Kidney (tissue), 13 donors: ENCODE measurements at regions not wholly inside any gene's neighbourhood (a gene's known extent, or its start where the extent isn't known, plus 50 kb on each side); places are given as distances from the start of the nearest gene placed in this dataset.

ENCODE experiments used
- DNase-seq, 5 donors: peaks; one replicate each; pipeline ENCODE4 v3.0.0-alpha.2; 2013 to 2020
- FAIRE-seq: peaks from 2 replicates; lab custom pipeline; 2012; peaks lifted over from hg19 to GRCh38; lab: Jason Lieb, UNC
- H3K27ac ChIP-seq, 2 donors: one replicate each; pipeline ENCODE4 v1.7.0; 2013; ENCODE audit warnings: low read depth in 2 of 2, low read length in 2 of 2, inconsistent platforms in 1 of 2
- H3K27me3 ChIP-seq: one replicate; pipeline ENCODE4 v1.7.1; 2013; ENCODE audit warnings: low read length, inconsistent platforms; ENCODE audit not compliant: control insufficient read depth, insufficient read depth
- H3K36me3 ChIP-seq, 3 donors: one replicate each; pipeline versions ENCODE4 v1.7.0 to v1.7.1; 2013; ENCODE audit warnings: low read length in 3 of 3, control low read depth in 1 of 3, inconsistent platforms in 1 of 3; ENCODE audit not compliant: insufficient read depth in 3 of 3, control insufficient read depth in 2 of 3
- H3K4me1 ChIP-seq, 3 donors: one replicate each; pipeline versions ENCODE4 v1.7.0 to v1.7.1; 2013; ENCODE audit warnings: low read length in 3 of 3, inconsistent platforms in 1 of 3, low read depth in 1 of 3; ENCODE audit not compliant: control insufficient read depth in 2 of 3, insufficient read depth in 2 of 3
- H3K4me3 ChIP-seq, 3 donors: one replicate each; pipeline versions ENCODE4 v1.7.0 to v1.8.1; 2013; ENCODE audit warnings: low read length in 3 of 3, control low read depth in 1 of 3, inconsistent platforms in 1 of 3
- H3K9ac ChIP-seq, 3 donors: one replicate each; pipeline versions ENCODE4 v1.7.0 to v1.7.1; 2013; ENCODE audit warnings: low read length in 3 of 3, control low read depth in 1 of 3, inconsistent platforms in 1 of 3
- H3K9me3 ChIP-seq, 3 donors: one replicate each; pipeline versions ENCODE4 v1.7.0 to v1.7.1; 2013; ENCODE audit warnings: low read length in 3 of 3, control low read depth in 1 of 3, inconsistent platforms in 1 of 3; ENCODE audit not compliant: control insufficient read depth in 2 of 3, insufficient read depth in 1 of 3
- intact Hi-C: fragments of 100-400 bp; cut with DNase I; formaldehyde crosslinking; loops from one replicate; pipeline ENCODE4 v1.11.1; 2022
- TF ChIP-seq, protein P1 (sequence below): IDR thresholded peaks from 3 replicates; pipeline ENCODE4 v1.5.1; 2012; ENCODE audit warnings: mild to moderate bottlenecking, moderate library complexity, borderline replicate concordance; ENCODE audit not compliant: insufficient read depth; ENCODE audit errors: extremely low read depth
- donor health status: control.
- donor health status: control.
- donor health status: control.
- donor health status: control.
- donor health status: control.
- donor health status: DM: yes; HTN: yes; CAD: no.
- donor health status: Normal renal cell carcinoma (clear cell type).

DNA sequence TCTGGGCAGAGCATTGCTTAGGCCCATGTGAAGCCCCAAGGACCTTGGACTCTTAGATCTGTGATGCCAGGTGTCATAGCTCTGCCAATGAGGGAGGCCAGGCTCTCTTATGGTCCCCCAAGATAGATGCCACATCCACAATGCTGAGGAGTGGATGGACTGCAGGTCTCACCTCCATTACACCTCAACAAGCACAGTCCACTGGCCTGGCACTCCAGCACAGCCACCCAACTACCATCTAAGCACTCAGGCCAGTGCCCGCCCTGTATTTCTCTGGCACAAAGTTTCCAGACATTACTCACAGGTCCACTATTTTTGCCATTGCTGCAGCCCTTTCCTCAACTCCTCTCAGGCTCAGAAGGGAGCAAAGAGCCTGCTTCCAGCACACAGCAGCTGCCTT is 613.5 kb upstream of the EPHA6 start:
- intact Hi-C loops, result no loop called here
- Histone ChIP-seq H3K4me3 (no peak overlapping the region), H3K9me3 (no peaks in the 10 kb centered on the region), H3K9ac (no peak overlapping the region), H3K27ac (no peak overlapping the region), H3K4me1 (no peaks in the 10 kb centered on the region), H3K27me3 (no peaks in the 10 kb centered on the region), H3K36me3 (no peaks in the 10 kb centered on the region)
- DNase-seq (no peak), FAIRE-seq (no peak)
- TF ChIP-seq, protein P1, sequence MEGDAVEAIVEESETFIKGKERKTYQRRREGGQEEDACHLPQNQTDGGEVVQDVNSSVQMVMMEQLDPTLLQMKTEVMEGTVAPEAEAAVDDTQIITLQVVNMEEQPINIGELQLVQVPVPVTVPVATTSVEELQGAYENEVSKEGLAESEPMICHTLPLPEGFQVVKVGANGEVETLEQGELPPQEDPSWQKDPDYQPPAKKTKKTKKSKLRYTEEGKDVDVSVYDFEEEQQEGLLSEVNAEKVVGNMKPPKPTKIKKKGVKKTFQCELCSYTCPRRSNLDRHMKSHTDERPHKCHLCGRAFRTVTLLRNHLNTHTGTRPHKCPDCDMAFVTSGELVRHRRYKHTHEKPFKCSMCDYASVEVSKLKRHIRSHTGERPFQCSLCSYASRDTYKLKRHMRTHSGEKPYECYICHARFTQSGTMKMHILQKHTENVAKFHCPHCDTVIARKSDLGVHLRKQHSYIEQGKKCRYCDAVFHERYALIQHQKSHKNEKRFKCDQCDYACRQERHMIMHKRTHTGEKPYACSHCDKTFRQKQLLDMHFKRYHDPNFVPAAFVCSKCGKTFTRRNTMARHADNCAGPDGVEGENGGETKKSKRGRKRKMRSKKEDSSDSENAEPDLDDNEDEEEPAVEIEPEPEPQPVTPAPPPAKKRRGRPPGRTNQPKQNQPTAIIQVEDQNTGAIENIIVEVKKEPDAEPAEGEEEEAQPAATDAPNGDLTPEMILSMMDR, result no peak

DNA sequence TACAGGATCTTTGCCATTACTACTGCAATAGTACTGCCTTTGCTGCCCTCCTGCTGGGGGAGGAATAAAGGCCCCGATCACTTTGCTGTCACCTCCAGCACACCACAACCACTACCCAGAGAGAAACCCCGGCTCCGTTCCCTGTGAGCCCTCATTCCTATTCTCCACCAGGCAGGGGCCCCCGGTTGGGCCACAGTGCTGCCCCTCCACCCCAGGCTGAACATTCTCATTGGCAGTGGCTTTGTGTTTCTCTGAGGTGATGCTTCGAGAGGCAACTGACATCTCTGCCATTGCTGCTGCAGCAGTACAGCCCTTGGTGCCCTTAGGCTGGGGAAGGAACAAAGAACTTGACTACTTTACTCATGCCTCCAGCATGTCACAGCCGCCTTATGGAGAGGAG is 612.9 kb upstream of the EPHA6 start:
- Histone ChIP-seq H3K4me1 (no peaks in the 10 kb centered on the region), H3K4me3 (no peak overlapping the region), H3K9me3 (no peaks in the 10 kb centered on the region), H3K27ac (no peak overlapping the region), H3K9ac (no peak overlapping the region), H3K27me3 (no peaks in the 10 kb centered on the region), H3K36me3 (no peaks in the 10 kb centered on the region)
- FAIRE-seq, result no peak
- DNase-seq, result no peak
- intact Hi-C loops, result no loop called here
- TF ChIP-seq, protein P1, result no peak

DNA sequence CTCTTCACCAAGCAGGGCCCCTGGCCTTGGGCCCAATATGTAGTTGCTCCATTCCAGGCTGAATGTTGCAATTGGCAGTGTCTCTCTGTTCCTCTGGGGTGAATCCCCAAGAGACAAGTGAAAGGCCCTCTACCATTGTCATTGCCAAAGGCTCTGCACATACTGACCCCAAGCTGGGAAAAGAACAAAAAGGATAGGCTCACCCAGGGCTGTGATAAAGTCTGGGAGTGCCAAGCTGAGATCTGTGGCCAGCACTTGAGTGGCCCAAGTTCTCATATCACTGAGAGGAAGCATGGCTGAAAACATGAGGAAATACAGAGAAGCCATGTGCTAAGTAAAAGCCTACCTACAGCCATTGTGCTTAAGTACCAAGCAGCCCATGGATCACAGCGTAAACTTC is 612.2 kb upstream of the EPHA6 start:
- H3K27ac ChIP-seq, result no peak overlapping the region
- H3K9me3 ChIP-seq, result no peaks in the 10 kb centered on the region
- DNase-seq (no peak), FAIRE-seq (no peak)
- intact Hi-C loops, result no loop called here
- TF ChIP-seq, protein P1, result no peak
- H3K4me1 ChIP-seq, result no peaks in the 10 kb centered on the region
- no peaks in the 10 kb centered on the region for H3K27me3 ChIP-seq
- H3K36me3 ChIP-seq, result no peaks in the 10 kb centered on the region
- H3K4me3 ChIP-seq, result no peak overlapping the region
- H3K9ac ChIP-seq, result no peak overlapping the region

DNA sequence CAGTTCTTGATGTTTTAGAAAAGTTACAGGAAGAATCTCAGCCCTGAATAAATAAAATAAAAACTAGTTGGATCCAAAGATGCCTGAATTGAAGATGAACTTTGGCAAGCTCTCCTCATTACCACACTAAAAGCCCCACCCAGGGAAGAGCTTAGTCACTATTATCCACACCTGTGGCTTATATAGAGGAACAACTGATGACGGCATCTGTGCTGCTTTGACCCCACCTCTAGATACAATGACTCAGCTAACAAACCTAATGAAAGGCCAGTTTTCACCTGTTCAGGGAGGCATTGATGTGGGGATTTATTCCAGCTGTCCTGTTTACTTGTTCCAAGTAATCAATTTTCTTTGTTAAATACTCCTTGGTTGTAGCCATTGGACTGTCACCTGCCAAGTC is 604.7 kb upstream of the EPHA6 start:
- FAIRE-seq, result no peak
- TF ChIP-seq, protein P1, result no peak
- H3K9ac ChIP-seq, result no peak overlapping the region
- H3K4me3 ChIP-seq, result no peak overlapping the region
- DNase-seq, result no peak
- no peaks in the 10 kb centered on the region for H3K4me1 ChIP-seq
- no peak overlapping the region for H3K27ac ChIP-seq
- intact Hi-C loops, result no loop called here
- H3K9me3 ChIP-seq, result no peaks in the 10 kb centered on the region
- H3K27me3 ChIP-seq, result no peaks in the 10 kb centered on the region
- H3K36me3 ChIP-seq, result no peaks in the 10 kb centered on the region
